Thymus (tissue), 11 donors: ENCODE measurements at regions not wholly inside any gene's neighbourhood (a gene's known extent, or its start where the extent isn't known, plus 50 kb on each side); places are given as distances from the start of the nearest gene placed in this dataset.

Experiments used
- DNase-seq, 9 donors: peaks; one replicate each; pipeline ENCODE4 v3.0.0-alpha.2; 2013; ENCODE audit warnings: low spot score in 9 of 9, low read depth in 6 of 9, missing footprints in 1 of 9
- H3K27ac ChIP-seq, 2 donors: one replicate each; pipeline ENCODE4 v1.5.1; 2013; ENCODE audit warnings: control low read depth in 1 of 2, low read depth in 1 of 2, low read length in 1 of 2, mild to moderate bottlenecking in 1 of 2, moderate library complexity in 1 of 2
- H3K27me3 ChIP-seq, 2 donors: one replicate each; pipeline ENCODE4 v1.5.1; 2013; ENCODE audit warnings: low read length in 1 of 2; ENCODE audit not compliant: control insufficient read depth in 2 of 2, insufficient read depth in 1 of 2
- H3K36me3 ChIP-seq, 2 donors: one replicate each; pipeline ENCODE4 v1.5.1; 2013; ENCODE audit warnings: low read length in 1 of 2, mild to moderate bottlenecking in 1 of 2, moderate library complexity in 1 of 2; ENCODE audit not compliant: control insufficient read depth in 2 of 2, insufficient read depth in 2 of 2
- H3K4me1 ChIP-seq, 2 donors: one replicate each; pipeline ENCODE4 v1.5.1; 2013; ENCODE audit warnings: low read length in 2 of 2; ENCODE audit not compliant: control insufficient read depth in 2 of 2, insufficient read depth in 2 of 2
- H3K4me3 ChIP-seq, 2 donors: one replicate each; pipeline ENCODE4 v1.5.1; 2013; ENCODE audit warnings: low read length in 2 of 2, control low read depth in 1 of 2, mild to moderate bottlenecking in 1 of 2
- H3K9me3 ChIP-seq, 2 donors: one replicate each; pipeline ENCODE4 v1.5.1; 2013; ENCODE audit warnings: low read length in 1 of 2, mild to moderate bottlenecking in 1 of 2; ENCODE audit not compliant: control insufficient read depth in 2 of 2, insufficient read depth in 1 of 2
- WGBS: extraction: QIAGEN DNeasy Blood & Tissue Kit; methylation state at CpG from one replicate; pipeline ENCODE4 v1.1.7; 2013; 5-methylcytosine and 5-hydroxymethylcytosine counted together
- donor health status: healthy.

- H3K27ac ChIP-seq: no peak overlapping the region
- H3K27me3 ChIP-seq: peaks cover 2 to 14% of the 10 kb centered on the region in 2 donors
- no peaks in the 10 kb centered on the region for H3K4me1 ChIP-seq
- WGBS: 88% methylated on average over 13 of the region's 13 CpGs
- H3K36me3 ChIP-seq: no peaks in the 10 kb centered on the region
- H3K9me3 ChIP-seq: no peaks in the 10 kb centered on the region
- no peak for DNase-seq
- no peak overlapping the region for H3K4me3 ChIP-seq
These were observed 73.8 kb upstream of the KCNG1 start for GRCh38 chr20:51096582-51097267.

- 83% methylated on average over 7 of the region's 7 CpGs for WGBS
- H3K4me1 ChIP-seq: no peaks in the 10 kb centered on the region
- H3K27ac ChIP-seq: no peak overlapping the region
- no peak overlapping the region for H3K4me3 ChIP-seq
- DNase-seq: no peak
- no peaks in the 10 kb centered on the region for H3K36me3 ChIP-seq
- H3K9me3 ChIP-seq: no peaks in the 10 kb centered on the region
- peaks cover 2 to 22% of the 10 kb centered on the region in 2 donors for H3K27me3 ChIP-seq
These were observed 73.0 kb upstream of the KCNG1 start for GRCh38 chr20:51095633-51096521.

GRCh38 chr20:51094221-51094620, 71.3 kb upstream of the KCNG1 start:
- no peaks in the 10 kb centered on the region for H3K4me1 ChIP-seq
- H3K9me3 ChIP-seq: no peaks in the 10 kb centered on the region
- 64% methylated on average over 4 of the region's 4 CpGs for WGBS
- H3K27me3 ChIP-seq: peaks cover 2 to 31% of the 10 kb centered on the region in 2 donors
- no peak for DNase-seq
- H3K27ac ChIP-seq: no peak overlapping the region
- H3K4me3 ChIP-seq: no peak overlapping the region
- H3K36me3 ChIP-seq: no peaks in the 10 kb centered on the region

GRCh38 chr20:51093240-51093763, 70.4 kb upstream of the KCNG1 start:
- no peak overlapping the region for H3K27ac ChIP-seq
- DNase-seq: no peak
- no peaks in the 10 kb centered on the region for H3K4me1 ChIP-seq
- H3K27me3 ChIP-seq: peaks cover 2 to 31% of the 10 kb centered on the region in 2 donors
- H3K9me3 ChIP-seq: no peaks in the 10 kb centered on the region
- no peak overlapping the region for H3K4me3 ChIP-seq
- no peaks in the 10 kb centered on the region for H3K36me3 ChIP-seq
- WGBS: 65% methylated on average over 7 of the region's 7 CpGs

- Histone ChIP-seq H3K27ac (no peak overlapping the region), H3K27me3 (peaks cover 2 to 31% of the 10 kb centered on the region in 2 donors)
- WGBS: 4% methylated on average over 4 of the region's 4 CpGs
These were observed 69.4 kb upstream of the KCNG1 start for GRCh38 chr20:51092338-51092737.

GRCh38 chr20:51091406-51092195, 68.7 kb upstream of the KCNG1 start:
- WGBS: 30% methylated on average over 12 of the region's 12 CpGs
- DNase-seq: no peak

More at GRCh38 chr20:51092338-51092737, 69.4 kb upstream of the KCNG1 start:
- DNase-seq: no peak
- Histone ChIP-seq H3K4me1 (no peaks in the 10 kb centered on the region), H3K36me3 (no peaks in the 10 kb centered on the region), H3K4me3 (no peak overlapping the region), H3K9me3 (no peaks in the 10 kb centered on the region)

GRCh38 chr20:51089840-51090239, 66.9 kb upstream of the KCNG1 start:
- DNase-seq: no peak
- Histone ChIP-seq H3K36me3 (no peaks in the 10 kb centered on the region), H3K9me3 (no peaks in the 10 kb centered on the region), H3K27ac (no peak overlapping the region), H3K4me3 (no peak overlapping the region), H3K4me1 (no peaks in the 10 kb centered on the region), H3K27me3 (peaks cover 2 to 31% of the 10 kb centered on the region in 2 donors)
- 98% methylated on average over 1 of the region's 1 CpG for WGBS

More at GRCh38 chr20:51091406-51092195, 68.7 kb upstream of the KCNG1 start:
- Histone ChIP-seq H3K27ac (no peak overlapping the region), H3K36me3 (no peaks in the 10 kb centered on the region), H3K27me3 (peaks cover 2 to 31% of the 10 kb centered on the region in 2 donors), H3K9me3 (no peaks in the 10 kb centered on the region), H3K4me1 (no peaks in the 10 kb centered on the region), H3K4me3 (no peak overlapping the region)

GRCh38 chr20:51089272-51089781, 66.4 kb upstream of the KCNG1 start:
- H3K27ac ChIP-seq: no peak overlapping the region
- H3K9me3 ChIP-seq: no peaks in the 10 kb centered on the region
- H3K4me3 ChIP-seq: no peak overlapping the region
- peaks cover 2 to 31% of the 10 kb centered on the region in 2 donors for H3K27me3 ChIP-seq
- 84% methylated on average over 8 of the region's 8 CpGs for WGBS
- H3K36me3 ChIP-seq: no peaks in the 10 kb centered on the region
- DNase-seq: no peak
- H3K4me1 ChIP-seq: no peaks in the 10 kb centered on the region
